GM19328 (cell line): ENCODE measurements at regions not wholly inside any gene's neighbourhood (a gene's known extent, or its start where the extent isn't known, plus 50 kb on each side); places are given as distances from the start of the nearest gene placed in this dataset.

Experiments
- ATAC-seq: cut with Tn5 transposase; IDR thresholded peaks from one replicate; pipeline ENCODE4 v1.9.1; 2021; ENCODE audit warnings: mild to moderate bottlenecking, moderate library complexity; ENCODE audit not compliant: unreplicated experiment

DNA sequence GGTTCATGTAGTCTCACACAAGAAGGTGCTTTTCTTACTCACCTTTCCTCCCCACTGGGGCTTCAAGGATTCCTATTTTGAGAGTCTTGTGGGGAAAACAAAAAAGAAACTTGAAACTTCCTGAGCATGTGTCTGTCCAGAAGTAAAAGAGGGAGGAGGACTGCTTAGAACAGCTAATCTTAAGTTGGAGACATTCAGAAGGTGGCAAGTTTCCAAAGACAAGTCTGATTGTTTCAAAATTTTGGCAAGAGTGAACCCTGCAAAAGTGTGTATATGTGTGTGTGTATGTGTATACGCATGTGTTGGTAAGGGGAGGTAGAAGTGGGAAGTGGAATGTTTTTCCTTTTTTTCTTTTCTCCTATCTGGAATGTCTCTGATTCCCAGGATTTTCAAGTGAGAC lies 189.0 kb upstream of the FRMPD4 start:
- ATAC-seq, result no peak

DNA sequence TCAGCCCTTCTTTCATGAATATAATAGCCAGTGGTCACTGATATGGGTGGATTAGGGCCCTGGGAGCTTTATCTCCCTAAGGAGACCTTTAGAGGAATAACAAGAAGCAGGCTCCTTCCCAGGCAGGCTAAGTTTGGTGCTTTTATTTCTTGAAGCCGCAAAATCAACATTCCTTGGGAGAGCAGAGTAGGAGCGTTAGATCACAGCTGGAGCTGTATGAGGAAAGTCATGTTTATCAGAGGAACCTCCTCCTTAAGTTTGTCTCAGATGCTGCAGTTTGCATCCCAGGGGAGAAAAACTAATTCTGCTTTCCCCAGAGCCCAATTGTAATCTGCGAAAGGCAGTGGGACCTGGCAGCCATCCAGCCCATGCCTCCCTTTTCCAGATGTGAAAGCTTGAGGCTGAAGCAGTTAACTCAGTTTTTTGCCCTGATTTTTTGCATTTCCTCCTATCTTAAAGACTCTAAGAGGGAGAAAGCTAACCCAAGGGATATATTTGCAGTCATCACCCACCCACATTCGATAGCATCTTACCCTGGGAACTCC lies 186.0 kb upstream of the FRMPD4 start:
- ATAC-seq, result no peak

DNA sequence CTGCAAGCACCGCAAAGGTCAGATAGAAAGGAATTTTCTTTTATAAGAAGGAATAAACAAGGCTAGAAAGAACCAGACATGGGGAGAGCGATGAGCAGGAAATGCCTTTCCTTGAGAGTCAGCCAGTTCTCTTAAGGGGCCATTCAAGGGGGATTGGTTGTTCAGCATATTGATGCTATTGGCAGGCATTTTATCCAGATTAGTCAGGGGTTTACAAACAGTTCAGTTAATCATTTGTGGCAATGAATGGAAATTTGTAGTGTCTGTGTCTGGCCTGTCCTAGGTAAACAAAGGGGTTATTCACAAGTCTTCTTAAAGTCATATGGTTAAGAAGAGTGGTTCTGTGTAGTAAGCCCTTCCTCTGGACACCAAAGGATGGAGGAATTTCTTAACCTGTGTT lies 184.7 kb upstream of the FRMPD4 start:
- no peak for ATAC-seq

DNA sequence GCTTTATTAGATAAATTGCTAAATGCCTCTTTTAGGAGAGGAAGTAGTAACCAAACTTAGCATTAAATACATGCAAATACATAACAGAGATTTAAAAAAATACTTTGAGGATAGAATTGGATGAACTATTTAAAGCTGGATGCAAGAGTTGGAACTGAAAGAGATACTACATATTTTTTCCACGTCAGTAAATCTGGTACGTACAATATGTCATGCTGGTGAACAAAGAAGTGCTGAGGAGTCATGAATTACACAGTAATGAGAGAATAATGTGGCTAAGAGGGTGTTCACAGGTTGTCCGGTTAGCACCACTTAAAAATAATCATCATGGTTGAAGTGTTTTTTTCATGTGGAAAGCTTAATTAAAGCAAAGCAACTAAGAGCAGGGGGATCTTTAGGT lies 184.1 kb upstream of the FRMPD4 start:
- no peak for ATAC-seq

DNA sequence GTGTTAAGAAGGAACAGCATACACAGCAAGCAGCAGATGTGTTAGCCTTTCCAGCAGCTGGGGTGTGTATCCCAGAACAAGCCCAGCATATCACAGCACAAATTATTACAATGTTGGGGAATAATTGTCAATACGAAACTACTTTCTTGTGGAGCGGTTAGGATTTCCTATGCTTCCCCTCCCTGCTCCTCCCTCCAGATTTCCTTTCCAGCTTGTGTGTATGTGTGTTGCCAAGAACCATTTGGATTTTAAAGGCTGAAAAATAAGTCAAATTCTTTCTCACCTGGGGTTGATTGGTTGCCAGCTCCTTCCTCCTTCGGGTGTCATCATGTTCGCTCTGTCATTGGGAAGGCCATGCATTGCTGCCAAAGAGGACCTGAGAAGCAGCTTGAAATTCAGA lies 178.2 kb upstream of the FRMPD4 start:
- no peak for ATAC-seq

DNA sequence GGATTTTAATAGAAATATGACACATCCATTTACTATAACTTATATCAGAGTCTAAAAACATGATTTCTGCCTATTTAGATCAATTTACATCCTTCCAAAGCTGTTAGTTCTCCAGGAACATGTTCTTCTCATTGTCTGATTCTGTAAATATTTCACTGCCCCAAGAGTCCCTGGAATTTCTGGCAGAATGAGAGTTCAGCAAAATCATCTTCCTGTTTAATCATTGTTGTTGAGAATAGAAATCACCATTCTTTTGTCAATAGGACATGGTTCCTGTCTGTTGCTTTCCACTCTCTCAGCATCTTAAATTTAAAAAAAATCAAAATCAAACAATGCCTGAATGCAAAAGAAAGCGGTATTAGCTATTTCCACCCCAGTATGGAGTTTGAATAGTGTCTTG lies 172.8 kb upstream of the FRMPD4 start:
- ATAC-seq, result no peak

DNA sequence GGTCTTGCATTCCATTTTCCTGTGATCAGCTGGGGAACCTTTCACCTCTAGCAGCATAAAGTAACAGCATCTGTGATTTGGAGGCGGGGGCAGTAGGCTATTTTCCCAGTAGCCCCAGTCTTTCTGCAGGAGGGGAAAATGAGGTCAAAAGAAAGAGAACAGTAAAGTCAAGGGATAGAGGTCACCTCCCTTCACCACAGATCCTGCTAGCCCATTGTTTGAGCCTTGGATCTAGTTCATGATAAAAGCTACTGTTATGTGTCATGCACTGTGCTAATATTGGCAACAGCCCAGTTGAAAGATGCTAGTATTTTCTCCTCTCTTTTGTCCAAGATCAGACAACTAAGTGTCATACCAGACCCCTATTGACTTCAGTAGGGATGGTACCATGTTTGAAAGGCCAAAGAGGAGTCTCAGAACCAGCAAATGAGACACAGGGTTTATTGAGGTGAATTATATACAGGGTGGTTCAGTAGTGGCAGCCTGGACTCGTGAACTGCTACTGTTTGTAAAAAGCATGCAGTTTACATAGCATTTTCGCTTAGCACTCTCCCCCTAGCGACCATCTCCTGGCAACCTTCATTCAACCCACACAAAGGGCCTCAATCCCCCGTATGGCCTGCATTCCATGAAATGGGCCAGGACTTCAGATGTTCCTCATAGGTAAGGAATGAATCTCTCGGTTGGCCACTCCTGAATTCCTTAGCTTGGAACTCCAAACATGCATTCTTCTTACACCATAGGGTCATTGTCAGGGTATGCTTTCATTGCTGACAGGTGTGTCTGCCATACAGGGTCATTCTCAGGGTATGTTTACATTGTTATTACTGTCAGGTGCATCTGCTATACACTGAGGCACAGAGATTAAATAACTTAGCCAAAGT lies 170.0 kb upstream of the FRMPD4 start:
- no peak for ATAC-seq

DNA sequence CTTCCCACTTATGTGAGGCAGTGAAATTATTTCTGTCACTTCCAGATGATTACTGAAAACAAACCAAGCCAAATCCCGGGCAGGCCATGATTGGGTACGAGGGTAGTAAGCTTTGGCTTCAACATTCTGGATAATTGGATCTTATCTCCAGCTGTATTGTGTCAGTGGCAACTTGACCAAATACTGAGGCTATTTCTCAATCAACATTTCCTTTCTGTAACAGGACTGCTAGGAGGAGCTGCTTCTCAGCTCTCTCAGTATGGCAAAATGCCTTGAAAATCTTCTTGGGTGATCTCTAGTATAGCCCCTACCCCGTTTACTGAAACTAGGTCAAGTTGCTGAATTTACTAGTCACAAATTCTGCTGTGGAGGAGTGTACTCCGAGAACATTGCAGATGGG lies 169.3 kb upstream of the FRMPD4 start:
- ATAC-seq, result no peak

DNA sequence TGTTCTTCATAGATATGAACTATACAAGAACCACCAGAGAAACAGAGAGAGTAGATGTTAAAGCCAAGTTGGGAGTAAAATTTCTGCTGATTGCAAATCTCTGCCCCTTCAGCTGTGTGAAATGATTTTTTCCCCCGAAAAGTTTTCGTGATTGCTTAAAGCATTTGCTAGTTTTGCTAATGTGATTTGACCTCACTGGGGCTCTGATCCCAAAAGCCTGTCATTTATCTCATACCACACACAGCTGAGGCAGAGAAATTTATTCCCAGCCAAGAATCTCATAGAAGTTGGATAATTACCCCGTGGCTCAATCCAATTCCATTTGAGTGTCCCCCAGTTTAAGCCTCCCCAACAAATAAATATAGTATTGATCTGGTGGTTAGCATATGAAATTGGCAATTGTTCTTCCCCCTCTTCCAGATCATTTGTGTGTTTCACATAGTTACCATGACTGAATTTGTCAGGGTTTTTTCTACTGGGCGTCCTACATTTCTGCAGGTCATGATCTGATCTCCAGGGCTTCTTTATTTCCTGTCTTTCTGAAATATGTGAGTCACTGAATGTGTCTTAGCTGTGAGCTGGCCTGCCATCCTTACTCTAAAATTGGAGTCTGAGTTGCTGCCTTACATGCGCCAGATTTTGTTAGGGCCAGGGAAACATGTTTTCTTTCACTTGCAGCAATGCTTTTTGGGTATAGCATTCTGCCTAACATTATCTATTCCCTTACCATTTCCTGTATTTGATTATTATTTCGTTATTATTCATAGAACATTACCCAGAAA lies 167.5 kb upstream of the FRMPD4 start:
- ATAC-seq, result no peak

DNA sequence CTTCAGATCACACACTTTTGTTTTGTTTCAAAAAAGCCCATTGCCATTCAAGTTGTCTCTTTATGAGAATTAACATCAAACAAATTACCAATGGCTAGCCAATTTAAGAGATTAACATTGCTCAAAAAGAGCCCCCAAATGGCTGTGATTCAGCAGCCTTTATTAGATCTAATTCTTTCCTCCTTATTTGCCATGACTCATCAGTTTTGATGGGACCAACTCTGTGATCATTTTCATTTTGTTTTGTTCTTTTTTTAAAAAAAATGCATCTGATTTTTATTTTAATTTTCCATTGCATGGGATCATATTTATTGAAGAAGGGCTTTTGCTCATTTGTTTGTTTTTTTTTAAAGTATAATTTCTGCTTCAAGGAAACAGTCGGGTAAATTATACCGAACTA lies 161.6 kb upstream of the FRMPD4 start:
- no peak for ATAC-seq

DNA sequence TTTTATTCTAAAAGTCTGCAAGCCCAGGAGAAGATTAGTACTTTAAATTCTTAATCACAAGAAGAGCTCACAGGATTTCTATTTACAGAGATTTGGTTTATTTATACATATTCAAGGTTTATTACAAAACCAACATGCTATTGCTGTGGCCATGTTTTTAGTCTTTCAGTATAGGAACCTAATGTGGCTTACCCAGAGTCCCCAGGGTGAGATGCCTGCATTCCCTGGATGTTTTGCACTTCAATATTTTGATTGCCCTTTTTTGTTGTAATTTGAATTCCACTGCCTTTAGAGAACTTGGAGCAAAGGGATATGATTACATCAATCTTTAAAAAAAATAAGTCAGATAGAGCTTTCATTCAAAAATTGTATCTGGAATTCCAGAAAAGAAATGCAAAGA lies 146.0 kb upstream of the FRMPD4 start:
- no peak for ATAC-seq

DNA sequence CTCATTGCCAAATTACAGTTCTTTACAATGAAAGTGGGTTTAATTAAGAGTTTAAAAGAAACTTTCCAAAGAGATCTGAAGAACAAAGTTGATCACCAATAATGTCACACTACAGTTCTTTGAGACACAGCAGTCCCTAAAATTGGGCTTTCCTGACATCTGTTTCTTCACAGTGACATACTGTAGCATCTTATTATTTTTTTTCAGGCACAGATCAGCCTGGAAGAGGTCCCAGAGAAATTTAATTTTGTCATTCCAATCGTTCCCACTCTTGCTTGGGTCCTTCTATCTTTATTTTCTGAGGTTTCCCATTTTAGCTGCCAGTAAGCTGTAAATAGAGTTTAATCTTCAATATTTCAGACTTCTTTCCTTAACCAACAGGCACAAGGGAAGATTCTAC lies 143.1 kb upstream of the FRMPD4 start:
- ATAC-seq, result no peak

DNA sequence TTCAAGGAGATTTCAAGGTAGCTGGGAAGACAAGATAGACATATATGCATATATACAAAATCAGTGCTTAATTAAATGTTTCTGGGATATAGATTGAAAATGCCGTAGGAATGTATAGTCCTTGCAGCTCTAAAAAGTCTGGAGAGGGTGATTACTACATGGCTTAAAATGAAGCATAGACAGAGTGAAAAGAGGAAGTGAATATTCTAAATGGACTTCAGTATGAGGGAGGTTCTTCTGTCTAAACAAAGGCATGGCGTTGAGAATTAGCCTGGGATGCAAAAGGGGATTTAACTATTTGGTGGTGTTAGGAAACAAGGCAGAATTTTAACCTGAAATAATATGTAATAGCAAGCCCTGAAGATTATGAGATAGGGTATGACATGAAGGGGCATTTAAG lies 141.5 kb upstream of the FRMPD4 start:
- no peak for ATAC-seq

DNA sequence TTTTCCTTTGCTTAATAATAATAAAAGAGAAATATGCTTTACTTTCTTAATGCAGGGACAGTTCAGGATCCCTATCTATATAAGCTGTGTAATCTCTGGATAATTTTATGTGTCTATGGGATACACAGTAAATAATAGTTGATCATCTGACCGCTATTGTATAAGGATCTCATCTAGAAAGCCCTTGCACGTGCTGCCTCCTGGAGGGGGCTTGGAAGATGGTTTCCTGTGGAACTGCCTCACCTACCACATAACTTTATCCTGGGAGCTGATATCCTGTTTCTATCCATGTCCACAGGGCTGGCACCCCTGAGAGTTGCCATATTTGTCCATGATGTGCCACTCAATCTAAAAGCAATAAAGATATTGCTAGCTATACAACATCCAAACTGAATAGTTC lies 139.3 kb upstream of the FRMPD4 start:
- ATAC-seq, result no peak

DNA sequence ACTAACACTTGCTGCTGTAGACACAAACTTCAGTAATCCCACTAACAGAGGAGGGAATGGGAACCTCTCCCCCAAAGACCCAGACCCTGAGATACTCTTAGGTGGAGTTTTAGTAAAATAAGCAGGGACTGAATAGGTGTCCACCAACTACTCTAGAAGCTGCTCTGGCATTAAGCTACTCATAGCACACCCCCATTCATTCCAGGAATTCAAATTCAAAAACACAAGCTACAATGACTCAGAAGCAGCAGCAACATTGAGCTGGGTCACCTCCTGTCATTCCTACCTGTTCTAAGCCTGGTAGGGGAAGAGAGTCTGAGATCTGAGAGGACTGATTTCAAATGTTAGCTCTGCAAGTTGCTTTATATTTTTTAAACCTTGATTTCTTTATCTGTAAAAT lies 135.4 kb upstream of the FRMPD4 start:
- ATAC-seq, result no peak

DNA sequence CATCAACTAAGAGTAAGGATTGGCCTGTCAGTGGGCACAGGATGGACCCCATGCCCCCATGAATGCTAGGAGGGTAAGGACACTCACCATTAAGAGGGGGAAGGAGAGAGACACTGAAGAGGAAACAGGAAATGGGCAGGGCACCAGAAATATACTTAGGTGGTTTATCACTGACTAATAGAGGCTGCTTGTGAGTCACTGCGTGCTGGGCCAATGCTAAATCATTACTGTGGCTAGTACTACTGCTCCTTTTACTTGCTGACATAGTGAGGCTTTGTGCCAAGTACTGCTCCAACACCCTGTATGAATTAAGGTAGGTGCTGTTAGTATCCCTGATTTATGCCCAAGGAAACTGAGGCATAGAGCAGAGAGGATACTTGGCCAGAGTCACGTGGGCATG lies 130.4 kb upstream of the FRMPD4 start:
- no peak for ATAC-seq

DNA sequence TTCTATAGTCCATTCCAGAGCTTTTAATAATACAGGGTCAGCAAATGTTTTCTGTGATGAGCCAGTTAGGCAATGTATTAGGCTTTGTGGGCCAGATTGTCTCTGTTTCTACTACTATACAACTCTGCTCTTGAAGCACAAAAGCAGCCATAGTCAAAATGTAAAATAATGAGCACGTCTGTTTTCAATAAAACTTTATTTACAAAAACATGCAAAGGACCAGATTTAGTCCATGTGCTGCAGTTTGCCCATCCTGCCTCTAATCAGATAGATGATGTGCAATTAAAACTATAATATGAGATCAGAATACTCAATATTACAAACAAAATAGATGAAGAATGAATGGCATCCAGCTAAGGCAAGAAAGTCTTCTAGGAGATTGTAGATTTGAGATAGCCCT lies 127.8 kb upstream of the FRMPD4 start:
- no peak for ATAC-seq

DNA sequence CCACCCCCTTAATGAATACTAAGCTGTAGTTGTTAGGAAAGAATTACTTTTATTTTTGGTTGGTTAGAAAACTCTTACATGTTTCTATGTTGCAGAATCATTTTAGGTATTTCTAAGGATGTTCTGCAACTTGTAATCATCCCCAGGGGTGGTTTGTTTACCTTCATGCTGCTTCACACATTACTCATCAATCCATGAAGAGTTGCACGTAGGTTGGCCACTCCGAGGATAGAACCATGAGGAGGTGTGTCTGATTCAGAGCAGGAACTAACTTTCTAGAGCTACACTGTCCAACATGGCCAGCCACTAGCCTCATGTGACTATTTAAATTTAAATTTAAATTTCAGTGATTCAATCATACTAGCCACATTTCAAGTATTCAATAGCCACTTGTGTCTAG lies 127.2 kb upstream of the FRMPD4 start:
- no peak for ATAC-seq

DNA sequence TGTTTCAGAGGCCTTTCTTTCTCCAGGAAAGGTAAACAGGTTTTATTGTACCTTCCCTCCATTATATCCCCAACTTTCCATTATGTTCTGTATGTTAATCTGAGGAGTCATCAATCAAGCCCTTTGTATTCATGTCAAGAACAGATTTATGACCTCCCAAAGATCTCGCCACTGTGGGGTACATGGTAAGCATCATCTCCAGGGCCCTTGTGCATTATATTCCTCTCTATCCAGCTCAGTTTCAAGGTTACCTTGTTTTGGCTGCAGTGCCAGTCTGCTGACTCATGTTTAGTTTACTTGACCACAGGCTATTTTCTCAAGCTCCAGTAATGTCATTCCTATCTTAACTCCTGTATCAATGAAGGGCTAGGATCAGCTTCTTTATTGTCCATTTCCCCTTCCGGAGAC lies 125.1 kb upstream of the FRMPD4 start:
- ATAC-seq, result no peak

DNA sequence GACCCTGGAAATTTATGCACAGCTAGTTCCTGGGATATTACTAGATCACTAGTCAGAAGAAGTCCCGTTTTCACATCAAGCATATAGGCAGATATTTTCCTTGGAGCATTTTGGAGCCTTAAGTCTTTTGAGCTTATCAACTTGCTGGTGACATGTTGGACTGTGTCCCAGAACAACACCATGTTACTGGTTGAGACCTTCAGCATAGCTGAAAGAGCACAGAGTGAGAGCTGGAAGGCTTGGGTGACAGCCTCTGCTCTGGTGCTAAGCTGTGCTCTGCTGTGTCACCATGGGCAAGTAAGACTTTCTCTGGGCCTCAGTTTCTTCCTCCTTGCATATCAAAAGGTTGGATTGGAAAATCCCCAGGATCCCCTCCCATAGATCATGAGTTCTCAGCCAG lies 116.6 kb upstream of the FRMPD4 start:
- ATAC-seq, result no peak

DNA sequence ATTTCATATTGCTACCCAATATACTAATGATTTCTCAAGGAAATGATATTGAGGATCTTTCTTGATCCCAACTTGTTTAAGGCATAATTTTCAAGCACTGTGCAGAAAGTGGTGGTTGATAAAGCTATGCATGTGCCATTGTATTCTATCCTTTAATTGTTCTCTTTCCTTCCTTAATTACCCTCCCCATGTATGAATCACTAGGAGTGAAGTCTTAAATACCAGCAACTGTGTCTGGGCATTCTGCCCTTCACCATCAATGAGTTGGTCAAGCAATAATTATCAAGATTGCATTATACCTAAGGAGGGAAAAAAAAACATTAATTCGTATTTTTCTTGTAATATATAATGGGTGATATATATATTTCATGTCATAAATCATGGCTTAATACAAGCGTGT lies 111.8 kb upstream of the FRMPD4 start:
- ATAC-seq, result no peak

DNA sequence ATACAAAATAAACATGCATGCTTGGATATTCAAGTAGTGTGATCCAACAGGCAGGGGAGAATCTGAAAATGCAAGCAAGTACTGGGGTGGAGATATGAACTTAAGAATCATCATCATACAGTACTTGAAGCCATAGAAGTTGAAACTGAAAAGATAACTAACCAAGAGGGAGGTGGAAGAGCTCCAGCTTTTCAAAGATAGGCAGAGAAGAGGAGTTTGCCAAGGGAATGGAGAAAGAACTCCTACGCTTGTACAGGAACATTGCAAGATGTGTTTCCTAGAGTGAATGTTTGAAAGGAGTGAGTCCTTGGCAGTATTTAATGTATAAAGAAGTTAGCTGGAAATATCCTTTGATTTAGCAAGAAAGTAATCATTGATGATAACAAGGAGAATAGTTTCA lies 106.2 kb upstream of the FRMPD4 start:
- ATAC-seq, result no peak
